ENCODE measurements at regions not wholly inside any gene's neighbourhood (a gene's known extent, or its start where the extent isn't known, plus 50 kb on each side); places are given as distances from the start of the nearest gene placed in this dataset.

- no peak overlapping the region for H3K4me3 ChIP-seq (ENCODE audit: low read depth, low read length)
Measured at GRCh38 chr3:102529452-102529851, 94.6 kb downstream of the ZPLD1 start.

- no peak overlapping the region for H3K4me3 ChIP-seq (ENCODE audit: low read depth, low read length)
Measured at GRCh38 chr3:102530415-102531181, 95.8 kb downstream of the ZPLD1 start.

GRCh38 chr3:102531686-102532085 lies 96.9 kb downstream of the ZPLD1 start:
- H3K4me3 ChIP-seq (ENCODE audit: low read depth, low read length), result no peak overlapping the region

- no peak overlapping the region for H3K4me3 ChIP-seq (ENCODE audit: low read depth, low read length)
Measured at GRCh38 chr3:102532901-102533300, 98.1 kb downstream of the ZPLD1 start.

- no peak overlapping the region for H3K4me3 ChIP-seq (ENCODE audit: low read depth, low read length)
Measured at GRCh38 chr3:102533784-102534183, 99.0 kb downstream of the ZPLD1 start.

GRCh38 chr3:102536456-102536855 lies 101.6 kb downstream of the ZPLD1 start:
- no peak overlapping the region for H3K4me3 ChIP-seq (ENCODE audit: low read depth, low read length)

GRCh38 chr3:102537123-102537522 lies 102.3 kb downstream of the ZPLD1 start:
- H3K4me3 ChIP-seq (ENCODE audit: low read depth, low read length), result no peak overlapping the region

DNA sequence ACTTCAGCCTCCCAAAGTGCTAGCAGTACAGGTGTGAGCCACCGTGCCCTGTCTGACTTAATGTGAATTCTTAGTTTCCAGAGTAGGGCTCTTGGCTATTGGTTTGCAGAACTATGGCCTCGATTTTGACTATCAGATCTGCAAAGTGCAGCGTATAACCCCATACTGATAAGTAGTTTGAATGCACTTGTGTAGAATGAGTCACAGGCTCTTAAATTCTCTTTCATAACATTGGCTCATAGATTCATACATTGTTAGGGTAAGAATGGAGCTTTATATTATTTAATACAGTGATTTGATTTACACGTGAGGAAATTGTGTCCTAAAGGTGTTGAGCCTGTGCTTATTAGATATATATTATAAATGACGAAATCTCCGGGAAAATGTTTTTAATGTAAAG lies 109.9 kb downstream of the ZPLD1 start:
- no peak overlapping the region for H3K4me3 ChIP-seq (ENCODE audit: low read depth, low read length)

DNA sequence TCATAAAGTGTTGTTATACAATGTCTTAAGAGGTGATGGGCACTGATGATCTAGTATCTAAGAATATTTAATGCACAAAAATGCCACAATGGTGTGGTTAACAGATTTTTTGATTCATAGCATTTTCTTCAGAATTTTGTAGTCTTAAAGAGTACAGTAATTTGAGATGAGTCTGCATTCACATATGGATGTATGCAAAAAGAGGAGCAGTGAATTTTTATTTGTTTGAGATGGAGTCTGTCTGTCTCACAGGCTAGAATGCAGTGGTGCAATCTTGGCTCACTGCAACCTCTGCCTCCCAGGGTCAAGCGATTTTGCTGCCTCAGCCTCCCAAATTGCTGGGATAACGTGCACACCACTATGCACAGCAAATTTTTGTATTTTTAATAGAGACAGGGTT lies 110.5 kb downstream of the ZPLD1 start:
- H3K4me3 ChIP-seq (ENCODE audit: low read depth, low read length), result no peak overlapping the region

DNA sequence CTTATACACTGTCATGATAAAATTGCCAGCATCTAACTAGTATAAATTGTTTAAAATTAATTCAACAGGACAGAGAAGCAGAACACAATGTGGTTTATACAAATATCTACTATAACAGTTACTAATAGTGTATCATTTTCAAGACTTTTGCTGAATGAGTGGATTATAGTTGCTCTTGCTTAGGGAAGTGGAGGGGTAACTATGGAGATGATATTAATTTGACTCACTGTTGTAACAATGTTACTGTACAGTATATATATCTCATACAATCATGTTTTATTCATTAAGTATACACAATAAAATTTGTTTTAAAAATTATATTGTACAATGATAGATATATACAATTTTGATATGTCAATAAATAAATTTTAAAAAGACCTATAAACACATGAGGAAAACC lies 119.1 kb downstream of the ZPLD1 start:
- no peak overlapping the region for H3K4me3 ChIP-seq (ENCODE audit: low read depth, low read length)

DNA sequence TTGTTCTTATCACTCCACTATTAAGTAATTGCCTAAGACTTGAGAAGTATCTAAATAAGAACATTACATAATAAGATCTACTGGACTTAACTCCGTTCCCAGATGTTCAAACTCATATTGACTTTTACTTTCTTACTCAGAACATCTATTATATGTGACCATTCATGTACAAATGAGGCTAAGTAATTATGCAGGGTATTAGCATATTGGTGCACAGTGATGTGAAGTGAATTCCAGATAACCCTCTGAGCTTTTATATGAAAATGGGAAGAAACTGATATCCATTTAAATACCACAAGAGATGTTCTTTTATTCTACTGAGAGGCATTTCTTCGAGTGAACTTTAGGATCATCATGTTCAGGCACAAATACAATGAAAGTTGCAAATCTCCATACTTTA lies 135.7 kb downstream of the ZPLD1 start:
- no peak overlapping the region for H3K4me3 ChIP-seq (ENCODE audit: low read depth, low read length)

GRCh38 chr3:102571006-102571405 lies 136.2 kb downstream of the ZPLD1 start:
- no peak overlapping the region for H3K4me3 ChIP-seq (ENCODE audit: low read depth, low read length)

- no peak overlapping the region for H3K4me3 ChIP-seq (ENCODE audit: low read depth, low read length)
Measured at GRCh38 chr3:102571720-102572384, 137.0 kb downstream of the ZPLD1 start.

DNA sequence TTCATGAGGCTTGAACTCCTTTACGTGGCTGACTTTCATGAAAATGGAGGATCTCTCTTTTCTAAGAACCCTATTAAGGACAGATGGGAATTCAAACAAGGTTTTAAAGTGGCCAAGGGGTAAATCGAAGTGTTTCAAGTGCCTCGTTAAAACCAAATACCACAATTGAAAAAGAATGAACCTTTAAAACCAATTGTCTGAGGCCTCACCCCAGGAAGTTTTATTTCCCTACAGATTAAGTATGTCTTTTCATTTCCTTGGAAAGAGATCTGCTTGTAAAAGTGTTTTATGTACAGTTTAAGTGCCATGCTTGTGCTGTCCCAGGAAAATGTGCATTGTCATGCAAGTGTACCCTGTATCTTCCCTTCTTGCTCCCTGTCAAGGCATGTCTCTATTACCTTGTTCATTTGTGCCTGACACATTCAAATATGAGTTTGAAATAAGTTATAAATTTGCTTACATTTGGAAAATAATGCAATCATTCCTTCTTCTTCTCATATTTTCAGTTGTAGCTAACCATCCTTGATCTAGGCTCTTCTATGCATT lies 138.7 kb downstream of the ZPLD1 start:
- no peak overlapping the region for H3K4me3 ChIP-seq (ENCODE audit: low read depth, low read length)

GRCh38 chr3:102574355-102574754 lies 139.5 kb downstream of the ZPLD1 start:
- H3K4me3 ChIP-seq (ENCODE audit: low read depth, low read length), result no peak overlapping the region

GRCh38 chr3:102576651-102577050 lies 141.8 kb downstream of the ZPLD1 start:
- no peak overlapping the region for H3K4me3 ChIP-seq (ENCODE audit: low read depth, low read length)

DNA sequence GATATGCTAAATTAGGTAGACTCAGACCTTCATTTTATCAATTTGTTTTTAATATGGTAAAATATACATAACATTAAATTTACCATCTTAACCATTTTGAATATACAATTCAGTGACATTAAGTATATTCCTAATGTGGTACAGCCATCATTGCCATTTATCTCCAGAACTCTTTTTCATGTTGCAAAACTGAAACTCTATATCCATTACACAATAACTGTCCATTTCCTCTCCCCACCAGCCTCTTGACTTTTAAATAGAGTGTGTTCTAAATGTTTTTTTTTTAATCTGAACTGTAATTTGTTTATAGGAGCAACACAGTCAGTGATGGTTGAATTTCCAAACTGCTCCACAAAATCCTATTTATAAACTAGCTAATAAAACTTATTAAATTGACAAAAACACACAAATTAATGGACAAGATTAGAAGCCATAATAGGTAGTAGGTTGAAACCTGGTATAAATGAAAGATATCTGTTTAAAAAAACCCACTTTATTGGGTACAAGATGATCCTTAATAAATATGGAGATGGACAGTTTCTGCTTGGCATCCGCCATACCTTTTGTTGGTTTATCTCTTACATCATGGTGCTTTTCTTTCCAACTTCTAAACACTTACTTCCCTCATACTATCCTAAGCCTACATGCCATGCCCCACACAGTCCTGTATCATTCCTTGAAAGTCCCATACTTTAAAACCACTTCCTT lies 142.4 kb downstream of the ZPLD1 start:
- H3K4me3 ChIP-seq (ENCODE audit: low read depth, low read length), result no peak overlapping the region

- no peak overlapping the region for H3K4me3 ChIP-seq (ENCODE audit: low read depth, low read length)
Measured at GRCh38 chr3:102580760-102581159, 145.9 kb downstream of the ZPLD1 start.

GRCh38 chr3:102586485-102586884 lies 151.7 kb downstream of the ZPLD1 start:
- H3K4me3 ChIP-seq (ENCODE audit: low read depth, low read length), result no peak overlapping the region

DNA sequence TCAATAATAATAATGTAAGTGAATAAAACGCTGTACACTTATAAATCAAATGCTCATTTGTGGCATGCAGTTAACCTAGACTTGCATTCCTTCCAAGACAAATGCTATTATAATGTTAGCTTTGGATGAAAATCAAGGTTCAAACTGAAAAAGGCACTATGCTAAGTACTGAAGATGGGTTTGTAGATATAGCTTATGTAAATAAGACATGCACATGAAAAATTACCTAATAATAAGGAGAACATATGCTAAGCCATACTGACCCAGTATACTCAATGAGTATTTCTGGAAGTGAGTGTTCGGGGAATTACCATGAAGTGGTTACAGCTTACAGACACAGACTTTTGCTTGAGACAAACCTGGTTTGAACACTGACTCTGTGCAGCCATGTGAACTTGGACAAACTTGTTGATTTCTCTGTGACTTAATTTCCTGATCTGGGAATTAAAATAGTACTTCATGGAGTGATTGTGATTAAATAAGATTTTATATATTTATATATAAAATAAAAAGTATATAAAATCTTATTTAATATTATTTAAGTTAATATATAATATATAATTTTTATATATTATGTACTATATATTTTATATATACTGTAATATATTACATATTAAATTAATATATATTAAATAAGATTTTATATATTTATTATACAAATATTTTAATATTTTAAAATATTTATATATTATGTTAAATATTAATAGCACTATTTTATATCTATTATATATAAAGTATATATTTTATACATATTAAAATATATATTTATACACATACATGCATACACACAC lies 159.2 kb downstream of the ZPLD1 start:
- H3K4me3 ChIP-seq (ENCODE audit: low read depth, low read length), result no peak overlapping the region

DNA sequence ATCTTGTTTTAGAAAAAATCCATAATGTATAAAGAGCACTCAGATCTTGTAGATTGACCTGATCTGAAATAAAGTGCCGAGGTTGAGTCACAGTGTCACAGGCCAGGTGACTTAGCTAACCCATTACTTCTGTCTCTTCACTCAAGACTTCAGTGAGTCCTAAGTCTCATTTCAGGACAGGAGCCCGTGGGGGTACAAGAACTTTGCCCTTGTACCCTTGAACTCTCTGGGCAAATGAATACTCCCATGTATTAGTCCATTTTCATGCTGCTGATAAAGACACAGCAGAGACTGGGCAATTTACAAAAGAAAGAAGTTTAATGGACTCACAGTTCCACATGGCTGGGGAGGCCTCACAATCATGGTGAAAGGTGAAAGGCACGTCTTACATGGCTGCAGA lies 160.2 kb downstream of the ZPLD1 start:
- H3K4me3 ChIP-seq (ENCODE audit: low read depth, low read length), result no peak overlapping the region
